Right atrium auricular region (tissue), 2 donors: ENCODE measurements at regions not wholly inside any gene's neighbourhood (a gene's known extent, or its start where the extent isn't known, plus 50 kb on each side); places are given as distances from the start of the nearest gene placed in this dataset.

Source experiments
- DNase-seq: peaks from one replicate; pipeline ENCODE4 v3.0.0-alpha.2; 2019; ENCODE audit warnings: low spot score
- H3K27ac ChIP-seq, 2 donors: fragments of 200-600 bp; sonication (generic); 1 replicate in 1 of 2; 2 replicates in 1 of 2; pipeline ENCODE4 v1.5.1; 2016 to 2019
- H3K27me3 ChIP-seq, 2 donors: fragments of 200-600 bp; sonication (generic); one replicate each; pipeline versions ENCODE4 v1.5.1 to v1.6.0; 2017 to 2019
- H3K36me3 ChIP-seq: fragments of 200-600 bp; sonication (generic); one replicate; pipeline ENCODE4 v1.5.1; 2016
- H3K4me1 ChIP-seq, 2 donors: fragments of 200-600 bp; sonication (generic); one replicate each; pipeline versions ENCODE4 v1.5.1 to v1.6.0; 2017 to 2019
- H3K4me3 ChIP-seq, 2 donors: fragments of 200-600 bp; sonication (generic); 1 replicate in 1 of 2; 2 replicates in 1 of 2; pipeline ENCODE4 v1.5.1; 2017 to 2019; ENCODE audit warnings: mild to moderate bottlenecking in 1 of 2, moderate library complexity in 1 of 2
- H3K9me3 ChIP-seq, 2 donors: fragments of 200-600 bp; sonication (generic); one replicate each; pipeline ENCODE4 v1.5.1; 2019
- TF ChIP-seq, protein P1 (sequence below), 2 donors: fragments of 200-600 bp; sonication (generic); IDR thresholded peaks; one replicate each; pipeline ENCODE4 v1.5.1; 2019; ENCODE audit warnings: antibody characterized with exemption in 2 of 2

DNA sequence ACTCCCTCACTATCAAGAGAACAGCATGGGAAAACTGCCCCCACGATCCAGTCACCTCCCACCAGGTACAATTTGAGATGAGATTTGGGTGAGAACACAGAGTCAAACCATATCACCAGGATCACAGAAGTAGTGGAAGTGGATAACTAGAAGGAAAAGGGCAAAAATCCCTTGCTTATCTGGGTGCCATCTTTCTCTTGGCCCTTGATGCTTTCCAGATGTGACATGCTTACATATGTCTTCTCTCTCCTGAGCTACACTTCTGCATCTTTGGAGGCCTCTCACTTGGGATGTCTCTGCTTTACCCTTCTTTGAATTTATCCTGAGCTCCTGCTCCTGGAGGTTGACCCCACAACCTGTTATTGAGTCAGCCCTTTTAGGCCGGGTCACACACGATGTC is 57.6 kb upstream of the APOBEC4 start:
- H3K4me3 ChIP-seq, result no peak overlapping the region

DNA sequence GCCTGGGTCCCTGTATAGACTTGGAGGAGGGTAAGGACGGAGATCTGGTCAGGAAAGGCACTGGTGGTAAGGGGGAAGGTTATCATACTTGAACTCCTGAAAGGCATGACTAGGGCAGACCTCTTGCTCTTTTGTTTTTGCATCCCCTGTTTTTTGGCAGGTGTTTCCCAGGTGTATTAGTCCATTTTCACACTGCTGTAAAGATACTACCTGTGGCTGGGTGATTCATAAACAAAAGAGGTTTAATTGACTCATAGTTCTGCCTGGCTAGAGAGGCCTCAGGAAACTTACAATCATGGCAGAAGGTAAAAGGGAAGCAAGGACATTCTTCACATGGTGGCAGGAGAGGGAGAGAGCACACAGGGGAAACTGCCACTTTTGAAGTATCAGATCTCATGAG is 57.2 kb upstream of the APOBEC4 start:
- Histone ChIP-seq H3K36me3 (no peaks in the 10 kb centered on the region), H3K4me1 (peaks cover 0 to 21% of the 10 kb centered on the region in 2 donors), H3K27ac (no peak overlapping the region), H3K27me3 (no peaks in the 10 kb centered on the region), H3K9me3 (no peaks in the 10 kb centered on the region), H3K4me3 (no peak overlapping the region)
- TF ChIP-seq, protein P1, sequence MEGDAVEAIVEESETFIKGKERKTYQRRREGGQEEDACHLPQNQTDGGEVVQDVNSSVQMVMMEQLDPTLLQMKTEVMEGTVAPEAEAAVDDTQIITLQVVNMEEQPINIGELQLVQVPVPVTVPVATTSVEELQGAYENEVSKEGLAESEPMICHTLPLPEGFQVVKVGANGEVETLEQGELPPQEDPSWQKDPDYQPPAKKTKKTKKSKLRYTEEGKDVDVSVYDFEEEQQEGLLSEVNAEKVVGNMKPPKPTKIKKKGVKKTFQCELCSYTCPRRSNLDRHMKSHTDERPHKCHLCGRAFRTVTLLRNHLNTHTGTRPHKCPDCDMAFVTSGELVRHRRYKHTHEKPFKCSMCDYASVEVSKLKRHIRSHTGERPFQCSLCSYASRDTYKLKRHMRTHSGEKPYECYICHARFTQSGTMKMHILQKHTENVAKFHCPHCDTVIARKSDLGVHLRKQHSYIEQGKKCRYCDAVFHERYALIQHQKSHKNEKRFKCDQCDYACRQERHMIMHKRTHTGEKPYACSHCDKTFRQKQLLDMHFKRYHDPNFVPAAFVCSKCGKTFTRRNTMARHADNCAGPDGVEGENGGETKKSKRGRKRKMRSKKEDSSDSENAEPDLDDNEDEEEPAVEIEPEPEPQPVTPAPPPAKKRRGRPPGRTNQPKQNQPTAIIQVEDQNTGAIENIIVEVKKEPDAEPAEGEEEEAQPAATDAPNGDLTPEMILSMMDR (IDR thresholded peaks at IDR 0.05), result no peak
- no peak for DNase-seq

More for the DNA sequence above, 57.6 kb upstream of the APOBEC4 start:
- H3K4me1 ChIP-seq, result peaks cover 0 to 21% of the 10 kb centered on the region in 2 donors
- DNase-seq, result no peak
- H3K27ac ChIP-seq, result peak overlapping the region in 1 of 2 donors; percentile 71
- TF ChIP-seq, protein P1 (IDR thresholded peaks at IDR 0.05), result no peak
- no peaks in the 10 kb centered on the region for H3K36me3 ChIP-seq
- no peaks in the 10 kb centered on the region for H3K9me3 ChIP-seq
- no peaks in the 10 kb centered on the region for H3K27me3 ChIP-seq

DNA sequence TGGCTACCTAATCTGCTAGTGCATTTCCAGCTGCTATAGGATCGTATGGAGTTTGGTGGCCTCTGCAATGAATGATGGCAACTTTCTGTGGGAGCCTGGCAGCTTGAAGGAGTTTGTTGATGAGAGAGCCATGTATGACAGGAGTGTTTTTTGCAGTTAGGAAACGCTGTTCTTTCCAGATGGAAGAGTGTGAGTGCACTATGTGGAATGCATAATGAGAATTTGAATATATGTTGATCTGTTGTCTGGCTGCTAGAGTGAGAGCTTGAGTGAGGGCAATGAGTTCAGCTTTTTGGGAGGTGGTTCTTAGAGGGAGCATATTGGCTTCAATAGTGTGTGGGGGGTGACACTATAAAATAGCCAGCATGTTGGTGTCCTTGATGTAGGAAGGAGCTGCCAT is 51.0 kb upstream of the APOBEC4 start:
- TF ChIP-seq, protein P1 (IDR thresholded peaks at IDR 0.05), result no peak
- H3K36me3 ChIP-seq, result no peaks in the 10 kb centered on the region

More for the DNA sequence above, 51.0 kb upstream of the APOBEC4 start:
- Histone ChIP-seq H3K27me3 (no peaks in the 10 kb centered on the region), H3K4me3 (no peak overlapping the region), H3K9me3 (no peaks in the 10 kb centered on the region), H3K27ac (no peak overlapping the region), H3K4me1 (no peaks in the 10 kb centered on the region)
- DNase-seq, result no peak
